Mesenchymal stem cell (in vitro differentiated cells and primary cell): ENCODE measurements at regions not wholly inside any gene's neighbourhood (a gene's known extent, or its start where the extent isn't known, plus 50 kb on each side); places are given as distances from the start of the nearest gene placed in this dataset.
"Not testable (repeated sequence)": the region's sequence is repeated elsewhere in the genome, so short reads cannot be mapped to it uniquely, and the experiment has no call there.

ENCODE experiments used
- DNase-seq: peaks from one replicate; pipeline ENCODE4 v3.0.0-alpha.2; 2013
- H2AFZ ChIP-seq: one replicate; pipeline ENCODE4 v1.6.1; 2013; ENCODE audit warnings: low read depth, mild to moderate bottlenecking, control low read depth, inconsistent platforms, low read length, moderate library complexity
- H2AK5ac ChIP-seq: 2 replicates; pipeline ENCODE4 v1.6.1; 2013; ENCODE audit warnings: low read length, moderate library complexity, mild to moderate bottlenecking, inconsistent platforms; ENCODE audit not compliant: severe bottlenecking
- H2BK120ac ChIP-seq: one replicate; pipeline ENCODE4 v1.6.1; 2013; ENCODE audit warnings: low read depth, mild to moderate bottlenecking, inconsistent platforms, low read length, moderate library complexity
- H2BK12ac ChIP-seq, 2 experiments: one replicate each; pipeline ENCODE4 v1.6.1; 2013; ENCODE audit warnings: inconsistent platforms in 2 of 2, low read length in 2 of 2, mild to moderate bottlenecking in 2 of 2, moderate library complexity in 2 of 2, control low read depth in 1 of 2
- H2BK15ac ChIP-seq: one replicate; pipeline ENCODE4 v1.6.1; 2013; ENCODE audit warnings: mild to moderate bottlenecking, low read depth, inconsistent platforms; ENCODE audit not compliant: poor library complexity, severe bottlenecking
- H2BK5ac ChIP-seq: 2 replicates; pipeline ENCODE4 v1.6.1; 2013; ENCODE audit warnings: low read depth, mild to moderate bottlenecking, low read length, control low read depth, inconsistent platforms; ENCODE audit not compliant: poor library complexity, severe bottlenecking
- H3K14ac ChIP-seq, 2 experiments: one replicate each; pipeline ENCODE4 v1.6.1; 2013; ENCODE audit warnings: inconsistent platforms in 2 of 2, low read length in 2 of 2, control low read depth in 1 of 2, mild to moderate bottlenecking in 1 of 2, moderate library complexity in 1 of 2
- H3K18ac ChIP-seq, 2 experiments: one replicate each; pipeline ENCODE4 v1.6.1; 2013; ENCODE audit warnings: inconsistent platforms in 2 of 2, low read length in 2 of 2, control low read depth in 1 of 2, low read depth in 1 of 2, mild to moderate bottlenecking in 1 of 2
- H3K23ac ChIP-seq, 2 experiments: one replicate each; pipeline ENCODE4 v1.6.1; 2013; ENCODE audit warnings: inconsistent platforms in 2 of 2, low read length in 2 of 2, mild to moderate bottlenecking in 2 of 2, moderate library complexity in 2 of 2, control low read depth in 1 of 2
- H3K27ac ChIP-seq: 2 replicates; pipeline ENCODE4 v1.5.1; 2013; ENCODE audit warnings: mild to moderate bottlenecking, moderate library complexity, low read length, control low read depth, inconsistent platforms; ENCODE audit not compliant: poor library complexity, severe bottlenecking
- H3K27me3 ChIP-seq, 2 experiments: 2 replicates each; pipeline versions ENCODE4 v1.6.1 to v1.7.0; 2013; ENCODE audit warnings: low read length in 2 of 2, mild to moderate bottlenecking in 2 of 2, moderate library complexity in 2 of 2, control low read depth in 1 of 2, inconsistent platforms in 1 of 2; ENCODE audit not compliant: control insufficient read depth in 1 of 2, insufficient read depth in 1 of 2
- H3K36me3 ChIP-seq, 2 experiments: 2 replicates each; pipeline versions ENCODE4 v1.6.1 to v1.7.0; 2013; ENCODE audit warnings: low read length in 2 of 2, control low read depth in 1 of 2, inconsistent platforms in 1 of 2, low read depth in 1 of 2, mild to moderate bottlenecking in 1 of 2; ENCODE audit not compliant: insufficient read depth in 2 of 2, control insufficient read depth in 1 of 2
- H3K4ac ChIP-seq, 2 experiments: one replicate each; pipeline ENCODE4 v1.6.1; 2013; ENCODE audit warnings: inconsistent platforms in 2 of 2, low read length in 2 of 2, mild to moderate bottlenecking in 2 of 2, moderate library complexity in 2 of 2, control low read depth in 1 of 2, low read depth in 1 of 2
- H3K4me1 ChIP-seq: 2 replicates; pipeline ENCODE4 v1.6.1; 2013; ENCODE audit warnings: low read depth, low read length, control low read depth; ENCODE audit not compliant: control insufficient read depth, insufficient read depth
- H3K4me2 ChIP-seq: 2 replicates; pipeline ENCODE4 v1.6.1; 2013; ENCODE audit warnings: low read length, mild to moderate bottlenecking, inconsistent platforms; ENCODE audit not compliant: poor library complexity, severe bottlenecking
- H3K4me3 ChIP-seq, 2 experiments: 2 replicates each; pipeline versions ENCODE4 v1.5.1 to v1.7.0; 2013; ENCODE audit warnings: low read length in 2 of 2, mild to moderate bottlenecking in 2 of 2, control low read depth in 1 of 2, low read depth in 1 of 2; ENCODE audit not compliant: insufficient read depth in 1 of 2
- H3K79me1 ChIP-seq: replicated peaks from 2 replicates; pipeline ENCODE4 v1.6.1; 2013; ENCODE audit warnings: mild to moderate bottlenecking, control low read depth, low read length, inconsistent platforms; ENCODE audit not compliant: poor library complexity, severe bottlenecking
- H3K9ac ChIP-seq: 2 replicates; pipeline ENCODE4 v1.7.0; 2013; ENCODE audit warnings: mild to moderate bottlenecking, low read length, moderate library complexity
- H3K9me3 ChIP-seq: 2 replicates; pipeline ENCODE4 v1.7.0; 2013; ENCODE audit warnings: mild to moderate bottlenecking, low read length; ENCODE audit not compliant: control insufficient read depth
- H4K8ac ChIP-seq: one replicate; pipeline ENCODE4 v1.6.1; 2013; ENCODE audit warnings: inconsistent platforms, mild to moderate bottlenecking, low read length, moderate library complexity
- H4K91ac ChIP-seq: one replicate; pipeline ENCODE4 v1.6.1; 2013; ENCODE audit warnings: mild to moderate bottlenecking, low read length, inconsistent platforms
- WGBS: methylation state at CpG from one replicate; pipeline ENCODE4 v1.1.7; 2013; ENCODE audit warnings: mixed read lengths; 5-methylcytosine and 5-hydroxymethylcytosine counted together

DNA sequence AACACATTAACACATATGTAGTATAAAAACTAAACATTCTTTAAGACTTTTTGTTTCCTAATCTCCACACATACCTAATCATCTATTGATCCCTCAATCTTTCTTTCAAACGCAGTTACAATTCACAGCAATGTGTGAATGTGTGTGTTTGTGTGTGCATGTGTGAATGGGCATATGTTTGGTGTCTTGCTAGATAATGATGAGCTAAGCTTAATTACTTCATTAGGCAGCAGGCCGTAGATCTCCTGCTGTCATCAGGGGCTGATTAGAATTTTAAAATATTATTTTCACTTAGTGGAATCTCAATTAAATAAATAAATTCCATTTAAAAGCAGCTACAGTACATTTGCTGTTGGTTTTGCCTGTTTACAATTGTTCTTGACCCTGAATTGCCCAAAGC is 187.8 kb upstream of the LHX8 start:
- Histone ChIP-seq H3K18ac (no peak overlapping the region), H2BK12ac (no peak overlapping the region), H3K4me3 (no peak overlapping the region), H4K8ac (no peak overlapping the region), H3K27me3 (no peaks in the 10 kb centered on the region), H3K9ac (no peak overlapping the region), H3K4me1 (no peaks in the 10 kb centered on the region), H2BK120ac (no peak overlapping the region), H4K91ac (no peak overlapping the region), H3K79me1 (no peaks in the 10 kb centered on the region), H3K9me3 (no peaks in the 10 kb centered on the region), H2BK5ac (no peak overlapping the region), H3K36me3 (no peaks in the 10 kb centered on the region), H3K23ac (no peak overlapping the region), H2BK15ac (no peak overlapping the region), H3K27ac (no peak overlapping the region), H2AK5ac (no peak overlapping the region), H3K4ac (no peak overlapping the region), H3K14ac (no peak overlapping the region), H3K4me2 (no peak overlapping the region), H2AFZ (no peak overlapping the region)
- no CpG with 5 or more reads among the region's 2 CpGs for WGBS
- no peak for DNase-seq

GRCh38 chr1:74949348-74949747 is 184.8 kb upstream of the LHX8 start:
- not testable (repeated sequence) for H3K79me1 ChIP-seq, H2AFZ ChIP-seq, H2AK5ac ChIP-seq, H2BK12ac ChIP-seq, H2BK120ac ChIP-seq, H3K27me3 ChIP-seq, H3K23ac ChIP-seq, H4K8ac ChIP-seq, H3K36me3 ChIP-seq, H4K91ac ChIP-seq, DNase-seq, H3K14ac ChIP-seq, H3K9me3 ChIP-seq, H3K9ac ChIP-seq, H3K18ac ChIP-seq, H2BK15ac ChIP-seq, H3K27ac ChIP-seq, H3K4me1 ChIP-seq, H3K4ac ChIP-seq, H3K4me3 ChIP-seq, H2BK5ac ChIP-seq, H3K4me2 ChIP-seq
- WGBS: 46% methylated on average over 2 of the region's 2 CpGs

DNA sequence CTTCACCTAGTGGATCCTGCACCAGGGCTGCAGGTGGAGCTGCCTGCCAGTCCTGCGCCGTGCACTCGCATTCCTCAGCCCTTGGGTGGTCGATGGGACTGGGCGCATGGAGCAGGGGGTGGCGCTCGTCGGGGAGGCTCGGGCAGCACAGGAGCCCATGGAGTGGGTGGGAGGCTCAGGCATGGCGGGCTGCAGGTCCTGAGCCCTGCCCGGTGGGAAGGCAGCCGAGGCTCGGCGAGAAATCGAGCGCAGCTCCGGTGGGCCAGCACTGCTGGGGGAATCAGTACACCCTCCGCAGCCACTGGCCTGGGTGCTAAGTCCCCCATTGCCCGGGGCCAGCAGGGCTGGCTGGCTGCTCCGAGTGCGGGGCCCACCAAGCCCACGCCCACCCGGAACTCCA is 182.2 kb upstream of the LHX8 start:
- H2BK5ac ChIP-seq, H3K9me3 ChIP-seq, H3K27ac ChIP-seq, H4K8ac ChIP-seq, H2BK120ac ChIP-seq, H2BK12ac ChIP-seq, H3K18ac ChIP-seq, H2AK5ac ChIP-seq, H3K14ac ChIP-seq, H3K4me2 ChIP-seq, H2BK15ac ChIP-seq, H3K23ac ChIP-seq, H3K4me3 ChIP-seq, H3K27me3 ChIP-seq, H3K4me1 ChIP-seq, H4K91ac ChIP-seq, H3K79me1 ChIP-seq, H3K36me3 ChIP-seq, H3K9ac ChIP-seq, H3K4ac ChIP-seq, DNase-seq, H2AFZ ChIP-seq: not testable (repeated sequence)
- WGBS: 92% methylated on average over 9 of the region's 23 CpGs

DNA sequence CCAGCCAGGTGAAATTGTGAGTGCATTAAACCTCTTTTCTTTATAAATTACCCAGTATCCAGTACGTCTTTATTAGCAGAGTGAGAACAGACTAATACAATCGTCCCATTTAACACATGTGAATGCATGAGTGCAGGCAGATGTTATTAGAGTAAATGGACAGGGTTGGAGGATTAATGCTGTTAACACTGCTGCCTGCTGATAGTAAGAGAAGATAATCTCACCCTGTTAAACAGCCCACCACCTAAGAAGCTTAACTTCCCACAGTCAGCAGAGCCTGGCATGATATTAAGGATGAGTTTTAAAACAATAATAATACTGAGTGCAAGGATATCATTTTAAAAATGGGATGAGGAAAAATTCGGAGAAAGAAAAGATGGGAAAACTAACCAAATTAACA is 181.4 kb upstream of the LHX8 start:
- Histone ChIP-seq H4K91ac (no peak overlapping the region), H3K27me3 (no peaks in the 10 kb centered on the region), H3K23ac (no peak overlapping the region), H3K36me3 (no peaks in the 10 kb centered on the region), H3K79me1 (no peaks in the 10 kb centered on the region), H2BK5ac (no peak overlapping the region), H2BK15ac (no peak overlapping the region), H4K8ac (no peak overlapping the region), H2AK5ac (no peak overlapping the region), H2BK12ac (no peak overlapping the region), H3K4me3 (no peak overlapping the region), H3K9me3 (no peaks in the 10 kb centered on the region), H3K4me1 (no peaks in the 10 kb centered on the region), H2AFZ (no peak overlapping the region), H3K27ac (no peak overlapping the region), H3K4ac (no peak overlapping the region), H3K9ac (no peak overlapping the region), H3K4me2 (no peak overlapping the region), H3K18ac (no peak overlapping the region), H2BK120ac (no peak overlapping the region), H3K14ac (no peak overlapping the region)
- no peak for DNase-seq
- WGBS: 56% methylated on average over 1 of the region's 3 CpGs
